Epithelial cell of esophagus (primary cell): ENCODE measurements at regions not wholly inside any gene's neighbourhood (a gene's known extent, or its start where the extent isn't known, plus 50 kb on each side); places are given as distances from the start of the nearest gene placed in this dataset.
"Not testable (repeated sequence)": the region's sequence is repeated elsewhere in the genome, so short reads cannot be mapped to it uniquely, and the experiment has no call there.

ENCODE experiments used
- DNase-seq: peaks from one replicate; pipeline ENCODE4 v3.0.0; 2010; ENCODE audit warnings: low read depth
- H3K4me3 ChIP-seq: 2 replicates; pipeline ENCODE4 v1.5.1; 2011; ENCODE audit warnings: mild to moderate bottlenecking, low read length, control low read depth
- TF ChIP-seq, protein P1 (sequence below): IDR thresholded peaks from 2 replicates; pipeline ENCODE4 v1.5.1; 2011; ENCODE audit warnings: low read depth, mild to moderate bottlenecking, low read length, control low read depth, inconsistent platforms; ENCODE audit not compliant: insufficient read depth; ENCODE audit errors: missing control alignments

DNA sequence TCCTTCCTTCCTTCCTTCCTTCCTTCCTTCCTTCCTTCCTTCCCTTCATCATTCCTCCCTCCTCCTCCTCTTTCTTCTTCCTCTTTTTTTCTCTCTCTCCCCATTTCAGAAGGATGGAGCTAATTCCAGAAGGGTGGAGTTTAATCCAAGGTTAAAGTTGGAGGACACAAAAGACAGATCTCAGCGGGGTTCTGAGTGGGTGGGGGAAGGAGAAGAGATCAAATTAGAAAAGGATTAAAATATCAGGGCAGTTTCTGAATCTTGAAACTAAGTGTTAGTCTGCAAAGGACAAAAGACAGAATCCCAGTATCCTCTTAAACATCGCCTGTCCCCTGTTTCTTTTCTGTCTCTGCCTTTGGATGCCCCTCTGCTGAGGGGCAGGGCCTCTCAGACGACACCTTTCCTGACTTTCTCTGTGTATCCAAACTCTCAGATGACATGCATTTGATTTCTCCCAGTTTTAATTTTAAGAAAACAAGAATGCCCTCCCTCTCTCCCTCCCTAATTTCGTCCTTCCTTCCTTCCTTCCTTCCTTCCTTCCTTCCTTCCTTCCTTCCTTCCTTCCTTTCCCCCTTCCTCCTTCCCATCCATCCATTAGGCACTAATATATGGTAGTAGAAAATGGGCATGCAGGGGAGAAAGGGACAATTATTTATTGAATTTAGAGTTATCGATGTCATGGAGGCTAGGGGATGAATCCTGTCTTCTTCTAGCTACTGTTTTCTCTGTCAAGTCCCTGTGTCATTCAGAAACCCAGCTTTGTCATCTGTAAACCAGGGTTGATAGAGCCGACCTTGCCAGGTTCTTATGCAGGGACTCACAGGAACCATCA is 269.1 kb downstream of the VRK1 start:
- DNase-seq, result no peak
- H3K4me3 ChIP-seq, result no peak overlapping the region
- TF ChIP-seq, protein P1, sequence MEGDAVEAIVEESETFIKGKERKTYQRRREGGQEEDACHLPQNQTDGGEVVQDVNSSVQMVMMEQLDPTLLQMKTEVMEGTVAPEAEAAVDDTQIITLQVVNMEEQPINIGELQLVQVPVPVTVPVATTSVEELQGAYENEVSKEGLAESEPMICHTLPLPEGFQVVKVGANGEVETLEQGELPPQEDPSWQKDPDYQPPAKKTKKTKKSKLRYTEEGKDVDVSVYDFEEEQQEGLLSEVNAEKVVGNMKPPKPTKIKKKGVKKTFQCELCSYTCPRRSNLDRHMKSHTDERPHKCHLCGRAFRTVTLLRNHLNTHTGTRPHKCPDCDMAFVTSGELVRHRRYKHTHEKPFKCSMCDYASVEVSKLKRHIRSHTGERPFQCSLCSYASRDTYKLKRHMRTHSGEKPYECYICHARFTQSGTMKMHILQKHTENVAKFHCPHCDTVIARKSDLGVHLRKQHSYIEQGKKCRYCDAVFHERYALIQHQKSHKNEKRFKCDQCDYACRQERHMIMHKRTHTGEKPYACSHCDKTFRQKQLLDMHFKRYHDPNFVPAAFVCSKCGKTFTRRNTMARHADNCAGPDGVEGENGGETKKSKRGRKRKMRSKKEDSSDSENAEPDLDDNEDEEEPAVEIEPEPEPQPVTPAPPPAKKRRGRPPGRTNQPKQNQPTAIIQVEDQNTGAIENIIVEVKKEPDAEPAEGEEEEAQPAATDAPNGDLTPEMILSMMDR, result no peak

GRCh38 chr14:97068293-97068692 is 271.1 kb downstream of the VRK1 start:
- not testable (repeated sequence) for H3K4me3 ChIP-seq, DNase-seq

- no peak for DNase-seq
- H3K4me3 ChIP-seq, result no peak overlapping the region
- TF ChIP-seq, protein P1, result no peak
Measured at GRCh38 chr14:97070259-97070658, 273.1 kb downstream of the VRK1 start.

- no peak overlapping the region for H3K4me3 ChIP-seq
- TF ChIP-seq, protein P1, result no peak
- DNase-seq, result no peak
Measured at GRCh38 chr14:97071177-97071576, 274.0 kb downstream of the VRK1 start.

DNA sequence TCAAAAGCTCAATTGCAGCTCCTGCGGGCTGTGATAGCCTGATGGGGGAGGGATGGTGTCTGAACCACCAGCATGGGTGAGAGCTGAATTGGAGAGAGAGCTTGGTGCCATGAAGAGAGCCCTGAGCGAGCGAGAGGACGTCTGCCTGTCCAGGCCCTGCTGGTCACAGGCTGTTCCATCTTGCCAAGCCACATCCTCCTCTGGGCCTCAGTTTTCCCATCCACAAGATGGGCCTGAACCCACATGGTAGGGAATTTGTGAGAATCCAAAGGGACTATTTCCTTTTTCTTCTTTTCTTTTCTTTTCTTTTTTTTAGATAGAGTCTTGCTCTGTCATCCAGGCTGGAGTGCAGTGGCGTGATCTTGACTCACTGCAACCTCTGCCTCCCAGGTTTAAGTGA is 276.4 kb downstream of the VRK1 start:
- H3K4me3 ChIP-seq, result no peak overlapping the region
- no peak for DNase-seq
- TF ChIP-seq, protein P1, result no peak

- no peak overlapping the region for H3K4me3 ChIP-seq
- no peak for DNase-seq
- TF ChIP-seq, protein P1, result no peak
Measured at GRCh38 chr14:97074456-97074855, 277.3 kb downstream of the VRK1 start.

GRCh38 chr14:97074856-97075255 is 277.7 kb downstream of the VRK1 start:
- TF ChIP-seq, protein P1, result no peak
- DNase-seq, result no peak
- H3K4me3 ChIP-seq, result no peak overlapping the region
